Spleen (tissue), 11 donors: ENCODE measurements at regions not wholly inside any gene's neighbourhood (a gene's known extent, or its start where the extent isn't known, plus 50 kb on each side); places are given as distances from the start of the nearest gene placed in this dataset.

Experiments
- DNase-seq: peaks from one replicate; pipeline ENCODE4 v3.0.0-alpha.2; 2020
- H3K27ac ChIP-seq, 8 donors: fragments of 200-600 bp; sonication (generic) in 7 of 8; 1 replicate in 4 of 8; 2 replicates in 4 of 8; pipeline versions ENCODE4 v1.5.0 to v1.8.0; 2016 to 2021; ENCODE audit warnings: inconsistent platforms in 4 of 8, mild to moderate bottlenecking in 4 of 8, moderate library complexity in 1 of 8
- H3K27me3 ChIP-seq, 7 donors: fragments of 200-600 bp; sonication (generic) in 6 of 7; replicated peaks in 1 of 7; 1 replicate in 4 of 7; 2 replicates in 3 of 7; pipeline versions ENCODE4 v1.5.0 to v1.8.0; 2016 to 2021; ENCODE audit warnings: inconsistent platforms in 3 of 7, mild to moderate bottlenecking in 1 of 7
- H3K36me3 ChIP-seq, 6 donors: fragments of 200-600 bp; sonication (generic) in 5 of 6; 1 replicate in 4 of 6; 2 replicates in 2 of 6; pipeline versions ENCODE4 v1.5.0 to v1.8.0; 2016 to 2021; ENCODE audit warnings: inconsistent platforms in 2 of 6
- H3K4me1 ChIP-seq, 6 donors: fragments of 200-600 bp; sonication (generic) in 5 of 6; 1 replicate in 3 of 6; 2 replicates in 3 of 6; pipeline versions ENCODE4 v1.5.0 to v1.8.0; 2016 to 2021; ENCODE audit warnings: inconsistent platforms in 3 of 6
- H3K4me3 ChIP-seq, 8 donors: fragments of 200-600 bp; sonication (generic) in 7 of 8; 1 replicate in 4 of 8; 2 replicates in 4 of 8; pipeline versions ENCODE4 v1.5.0 to v1.8.0; 2016 to 2021; ENCODE audit warnings: inconsistent platforms in 4 of 8, mild to moderate bottlenecking in 4 of 8, moderate library complexity in 2 of 8
- H3K9me3 ChIP-seq, 8 donors: fragments of 200-600 bp; sonication (generic) in 7 of 8; 1 replicate in 4 of 8; 2 replicates in 4 of 8; pipeline versions ENCODE4 v1.5.0 to v1.8.0; 2016 to 2021; ENCODE audit warnings: inconsistent platforms in 4 of 8
- POLR2A ChIP-seq, 3 donors: fragments of 450-650 bp; IDR thresholded peaks; one replicate each; pipeline ENCODE4 v1.5.1; 2017; ENCODE audit warnings: antibody characterized with exemption in 3 of 3, mild to moderate bottlenecking in 1 of 3
- POLR2AphosphoS5 ChIP-seq, 3 donors: sonication (generic); formaldehyde crosslinking; IDR thresholded peaks; one replicate each; pipeline ENCODE4 v1.5.1; 2017; ENCODE audit warnings: antibody characterized with exemption in 3 of 3
- WGBS, 5 donors: extraction: QIAGEN DNeasy Blood & Tissue Kit in 3 of 5; methylation state at CpG; one replicate each; pipeline versions ENCODE4 v1.1.5 to v1.1.7; 2013 to 2018; 5-methylcytosine and 5-hydroxymethylcytosine counted together
- intact Hi-C: fragments of 100-400 bp; cut with DNase I; formaldehyde crosslinking; loops from one replicate; pipeline ENCODE4 v1.15.0; 2023; ENCODE audit warnings: low total_unique reads
- TF ChIP-seq, protein P1 (sequence below), 11 experiments: fragments of 200-600 bp in 7 of 11; fragments of 450-650 bp in 4 of 11; sonication (generic) in 4 of 11; IDR thresholded peaks in 8 of 11; conservative IDR thresholded peaks in 3 of 11; 1 replicate in 7 of 11; 2 replicates in 4 of 11; pipeline versions ENCODE4 v1.4.0 to v1.8.0; 2016 to 2021; ENCODE audit warnings: antibody characterized with exemption in 11 of 11, inconsistent platforms in 4 of 11, mild to moderate bottlenecking in 1 of 11
- donor health status: healthy with polysubstance abuse.
- donor health status: DM: no; HTN: no; CAD: no; lungs with moderate emphysema.
- donor health status: DM: no; HTN: no; CAD: no.
- donor health status: Bipolar disorder and iron deficiency.
- donor health status: healthy.
- donor health status: DM: no; HTN: no; CAD: no.
- donor health status: DM: yes; HTN: yes; CAD: no.

DNA sequence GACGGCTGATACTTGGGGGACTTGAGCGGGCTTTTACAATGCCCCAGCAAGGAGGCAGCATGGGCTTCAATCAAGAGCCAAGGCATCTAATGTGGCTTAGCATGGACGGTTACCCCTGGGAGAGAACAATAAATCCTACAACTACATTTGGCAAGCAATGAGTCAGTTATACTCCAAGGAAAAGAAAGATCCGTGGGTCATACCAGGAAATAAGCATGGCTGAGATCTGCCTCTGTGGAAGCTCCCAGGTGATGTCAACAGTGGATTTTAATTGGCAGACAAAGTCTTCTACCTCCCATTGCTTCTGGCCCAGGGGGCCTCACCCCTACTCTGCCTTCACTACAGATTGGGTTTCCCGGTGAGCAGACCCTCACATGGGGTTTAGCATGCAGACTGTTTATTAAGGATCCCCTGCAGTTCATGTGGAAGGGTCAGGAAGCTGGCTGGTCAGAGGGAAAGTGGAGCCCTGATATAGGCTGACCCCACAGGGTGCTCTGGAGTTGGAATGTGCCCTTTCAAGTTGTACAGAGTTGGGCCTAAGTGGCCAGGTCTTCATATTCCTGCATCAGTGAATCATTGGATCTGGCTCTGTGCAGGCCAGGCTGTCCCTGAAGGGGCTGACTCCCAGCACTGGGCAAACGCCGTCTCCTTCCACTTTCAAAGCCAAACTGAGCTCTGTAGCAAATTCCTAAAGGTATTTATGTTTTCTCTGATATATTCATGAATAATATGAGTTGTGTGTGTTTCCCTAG, 91.3 kb upstream of the GGTLC1 start:
- TF ChIP-seq, protein P1, sequence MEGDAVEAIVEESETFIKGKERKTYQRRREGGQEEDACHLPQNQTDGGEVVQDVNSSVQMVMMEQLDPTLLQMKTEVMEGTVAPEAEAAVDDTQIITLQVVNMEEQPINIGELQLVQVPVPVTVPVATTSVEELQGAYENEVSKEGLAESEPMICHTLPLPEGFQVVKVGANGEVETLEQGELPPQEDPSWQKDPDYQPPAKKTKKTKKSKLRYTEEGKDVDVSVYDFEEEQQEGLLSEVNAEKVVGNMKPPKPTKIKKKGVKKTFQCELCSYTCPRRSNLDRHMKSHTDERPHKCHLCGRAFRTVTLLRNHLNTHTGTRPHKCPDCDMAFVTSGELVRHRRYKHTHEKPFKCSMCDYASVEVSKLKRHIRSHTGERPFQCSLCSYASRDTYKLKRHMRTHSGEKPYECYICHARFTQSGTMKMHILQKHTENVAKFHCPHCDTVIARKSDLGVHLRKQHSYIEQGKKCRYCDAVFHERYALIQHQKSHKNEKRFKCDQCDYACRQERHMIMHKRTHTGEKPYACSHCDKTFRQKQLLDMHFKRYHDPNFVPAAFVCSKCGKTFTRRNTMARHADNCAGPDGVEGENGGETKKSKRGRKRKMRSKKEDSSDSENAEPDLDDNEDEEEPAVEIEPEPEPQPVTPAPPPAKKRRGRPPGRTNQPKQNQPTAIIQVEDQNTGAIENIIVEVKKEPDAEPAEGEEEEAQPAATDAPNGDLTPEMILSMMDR (IDR thresholded peaks at IDR 0.05 in 8 of 11, conservative IDR thresholded peaks at IDR 0.05 in 3 of 11) = no peak
- TF ChIP-seq POLR2AphosphoS5 (IDR thresholded peaks at IDR 0.05) = no peak
- TF ChIP-seq POLR2A (IDR thresholded peaks at IDR 0.05) = no peak
- no peak overlapping the region for H3K27ac ChIP-seq
- no peaks in the 10 kb centered on the region for H3K4me1 ChIP-seq
- WGBS, 5 donors = 83 to 92% (median 88%) methylated on average over 7 of the region's 7 CpGs
- H3K9me3 ChIP-seq = no peaks in the 10 kb centered on the region
- H3K27me3 ChIP-seq = no peaks in the 10 kb centered on the region
- H3K36me3 ChIP-seq = no peaks in the 10 kb centered on the region
- DNase-seq = no peak
- intact Hi-C loops = no loop called here
- H3K4me3 ChIP-seq = no peak overlapping the region

DNA sequence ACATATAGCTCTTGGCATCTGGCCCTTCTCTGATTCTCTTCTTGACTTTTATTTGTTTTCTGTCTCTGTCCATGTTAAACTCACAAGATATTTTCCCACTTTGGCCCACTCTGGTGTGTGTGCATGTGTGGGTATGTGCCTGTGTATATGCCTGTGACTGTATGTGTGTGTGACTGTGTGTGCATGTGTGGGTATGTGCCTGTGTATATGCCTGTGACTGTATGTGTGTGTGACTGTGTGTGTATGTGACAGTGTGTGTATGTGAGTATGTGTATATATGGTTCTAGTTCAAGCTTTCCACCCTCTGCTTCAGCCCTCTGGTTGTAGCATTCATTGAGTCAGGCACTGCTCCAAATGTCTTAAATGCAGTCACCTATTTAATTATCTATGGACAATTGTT, 88.6 kb upstream of the GGTLC1 start:
- no peak for DNase-seq
- no peak for TF ChIP-seq POLR2A (IDR thresholded peaks at IDR 0.05)
- TF ChIP-seq POLR2AphosphoS5 (IDR thresholded peaks at IDR 0.05) = no peak
- TF ChIP-seq, protein P1 (IDR thresholded peaks at IDR 0.05 in 8 of 11, conservative IDR thresholded peaks at IDR 0.05 in 3 of 11) = no peak
- Histone ChIP-seq H3K4me1 (no peaks in the 10 kb centered on the region), H3K4me3 (no peak overlapping the region), H3K27ac (no peak overlapping the region), H3K9me3 (peaks cover 0 to 4% (median 0%) of the 10 kb centered on the region in 8 donors), H3K36me3 (no peaks in the 10 kb centered on the region), H3K27me3 (no peaks in the 10 kb centered on the region)
- intact Hi-C loops = no loop called here

DNA sequence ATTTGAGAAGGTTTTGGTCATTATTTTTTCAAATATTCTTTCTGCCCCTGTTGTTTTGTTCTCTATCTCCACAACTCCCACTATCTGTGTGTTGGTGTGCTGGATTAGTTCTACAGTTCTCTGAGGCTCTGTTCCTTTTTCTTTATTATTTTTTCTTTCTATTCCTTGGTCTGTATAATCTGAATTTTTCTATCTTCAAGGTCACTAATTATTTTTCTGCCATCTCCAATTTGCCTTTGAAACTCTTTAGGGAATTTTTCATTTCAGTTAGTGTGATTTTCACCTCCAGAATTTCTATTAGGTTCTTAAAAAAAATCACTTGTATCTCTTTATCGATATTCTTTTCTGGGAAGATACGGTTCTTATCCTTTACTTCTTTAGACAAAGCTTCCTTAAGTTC, 82.1 kb upstream of the GGTLC1 start:
- H3K4me1 ChIP-seq = no peaks in the 10 kb centered on the region

DNA sequence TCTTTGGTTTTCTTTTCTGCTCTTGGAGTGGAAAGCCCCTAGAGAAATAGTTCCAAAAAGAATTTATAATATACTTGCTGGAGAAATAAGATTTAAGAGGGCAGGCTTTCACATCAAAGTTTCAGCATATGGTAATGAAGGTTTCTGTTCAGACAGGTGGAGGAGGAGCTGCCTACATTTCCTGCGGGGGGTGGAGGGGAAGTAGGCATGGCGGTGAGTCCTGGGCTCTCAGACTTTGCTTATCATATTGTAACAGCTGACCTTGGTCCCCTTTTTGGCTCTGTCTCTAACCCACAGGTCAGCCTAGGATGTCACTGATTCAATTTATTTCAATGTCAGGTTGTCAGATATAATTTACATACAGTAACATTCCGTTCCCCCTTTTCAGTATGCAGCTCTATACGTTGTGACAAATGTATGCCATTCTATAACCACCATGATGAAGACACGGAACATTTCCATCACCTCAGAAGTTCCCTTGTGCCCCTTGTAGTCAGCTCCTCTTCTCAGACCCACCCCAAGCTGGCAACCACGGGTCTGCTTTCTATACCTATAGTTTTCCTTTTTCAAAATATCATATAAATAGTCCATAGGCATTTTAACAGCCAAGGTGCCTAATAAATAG, 77.6 kb upstream of the GGTLC1 start:
- 20 to 34% (median 23%) methylated on average over 6 of the region's 6 CpGs for WGBS, 5 donors
- H3K9me3 ChIP-seq = peaks cover 0 to 29% (median 22%) of the 10 kb centered on the region in 8 donors
- H3K36me3 ChIP-seq = no peaks in the 10 kb centered on the region
- DNase-seq = no peak
- H3K27me3 ChIP-seq = no peaks in the 10 kb centered on the region
- TF ChIP-seq POLR2A (IDR thresholded peaks at IDR 0.05) = no peak
- TF ChIP-seq, protein P1 (IDR thresholded peaks at IDR 0.05 in 8 of 11, conservative IDR thresholded peaks at IDR 0.05 in 3 of 11) = no peak
- TF ChIP-seq POLR2AphosphoS5 (IDR thresholded peaks at IDR 0.05) = no peak
- H3K4me3 ChIP-seq = peak overlapping the region in 1 of 8 donors; percentile 23
- intact Hi-C loops = no loop called here
- H3K27ac ChIP-seq = no peak overlapping the region
- H3K4me1 ChIP-seq = no peaks in the 10 kb centered on the region

More for the DNA sequence above, 82.1 kb upstream of the GGTLC1 start:
- peaks cover 0 to 38% (median 31%) of the 10 kb centered on the region in 8 donors for H3K9me3 ChIP-seq
- intact Hi-C loops = no loop called here
- H3K27ac ChIP-seq = no peak overlapping the region
- H3K36me3 ChIP-seq = no peaks in the 10 kb centered on the region
- H3K27me3 ChIP-seq = no peaks in the 10 kb centered on the region
- WGBS, 5 donors = 96 to 99% (median 97%) methylated on average over 2 of the region's 2 CpGs
- TF ChIP-seq POLR2AphosphoS5 (IDR thresholded peaks at IDR 0.05) (no peak), POLR2A (IDR thresholded peaks at IDR 0.05) (no peak)
- TF ChIP-seq, protein P1 (IDR thresholded peaks at IDR 0.05 in 8 of 11, conservative IDR thresholded peaks at IDR 0.05 in 3 of 11) = no peak
- H3K4me3 ChIP-seq = no peak overlapping the region
- no peak for DNase-seq
